Activated CD8-positive, alpha-beta T cell treated with anti-CD3 and anti-CD28 coated beads for 36 hours (primary cell): ENCODE measurements at regions not wholly inside any gene's neighbourhood (a gene's known extent, or its start where the extent isn't known, plus 50 kb on each side); places are given as distances from the start of the nearest gene placed in this dataset.

Experiments
- ATAC-seq: fragments of 200-7000 bp; cut with Tn5 transposase; one replicate; pipeline ENCODE4 v1.10.0; 2021; ENCODE audit warnings: mild to moderate bottlenecking, moderate library complexity
- CTCF ChIA-PET: fragments of 350-600 bp; sonication (Branson Sonifier 250); formaldehyde crosslinking; loops from one replicate; lab custom pipeline; 2021; ENCODE audit warnings: antibody characterized with exemption; lab: Charles Lee
- POLR2A ChIA-PET: fragments of 350-600 bp; sonication (Branson Sonifier 250); formaldehyde crosslinking; loops from one replicate; lab custom pipeline; 2021; ENCODE audit warnings: antibody characterized with exemption; lab: Charles Lee
- DNase-seq: peaks from one replicate; pipeline ENCODE4 v3.0.0-alpha.2; 2020
- H3K27ac Mint-ChIP-seq: one replicate; pipeline ENCODE4 v1.8.0; 2021; ENCODE audit warnings: mild to moderate bottlenecking, mixed read lengths
- H3K27me3 Mint-ChIP-seq: one replicate; pipeline ENCODE4 v1.8.0; 2021; ENCODE audit warnings: mixed read lengths
- H3K36me3 Mint-ChIP-seq: one replicate; pipeline ENCODE4 v1.8.0; 2021; ENCODE audit warnings: low read depth, mixed read lengths
- H3K4me1 Mint-ChIP-seq: one replicate; pipeline ENCODE4 v1.8.0; 2021; ENCODE audit warnings: low read depth, mixed read lengths
- H3K4me3 Mint-ChIP-seq: one replicate; pipeline ENCODE4 v1.8.0; 2021; ENCODE audit warnings: mild to moderate bottlenecking, moderate library complexity, mixed read lengths
- H3K9me3 Mint-ChIP-seq: one replicate; pipeline ENCODE4 v1.8.0; 2021; ENCODE audit warnings: mixed read lengths
- intact Hi-C: fragments of 100-400 bp; cut with micrococcal nuclease; formaldehyde crosslinking; loops from one replicate; pipeline ENCODE4 v1.10.0; 2022
- TF ChIP-seq, protein P1 (sequence below): fragments of 200-600 bp; IDR thresholded peaks from one replicate; pipeline ENCODE4 v1.8.0; 2022; ENCODE audit warnings: antibody characterized with exemption, mild to moderate bottlenecking

DNA sequence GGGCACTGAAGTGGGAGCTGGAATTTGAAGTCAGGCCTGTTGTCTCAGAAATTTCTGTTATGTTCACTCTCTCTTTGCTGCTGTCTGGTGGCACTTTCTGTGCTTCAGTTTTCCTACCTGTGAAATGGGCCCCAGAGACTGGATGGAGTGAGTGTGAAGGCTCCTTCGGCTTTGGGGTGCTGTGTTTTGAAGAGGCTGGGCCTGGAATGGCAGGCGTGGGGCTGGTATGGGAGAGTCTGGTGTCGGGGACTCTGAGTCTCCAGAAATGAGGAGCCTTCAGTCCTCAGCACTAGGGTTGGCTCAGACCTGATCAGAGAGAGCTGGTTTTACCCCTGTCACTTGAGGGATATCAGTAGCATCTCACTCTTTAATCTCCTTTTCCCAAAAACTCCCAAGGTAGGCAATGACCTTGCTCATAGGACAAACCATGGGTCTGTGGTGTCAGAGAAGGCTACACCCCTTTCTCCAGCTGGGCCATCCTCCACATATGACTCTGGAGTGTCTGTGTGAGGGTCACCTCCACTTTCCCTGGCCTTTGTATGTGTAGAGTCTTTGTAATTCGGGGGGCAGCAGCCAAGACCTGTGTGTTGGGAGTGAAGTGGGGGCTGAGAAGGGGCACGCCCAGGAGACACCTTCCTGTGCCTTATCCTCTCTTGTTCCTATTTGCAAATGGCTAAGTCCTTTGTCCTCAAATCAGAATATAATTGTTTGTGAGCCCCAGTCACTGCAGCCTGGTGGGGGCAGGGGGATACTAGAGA, 279.9 kb downstream of the PTPRU start:
- Mint-ChIP-seq H3K4me1 (no peaks in the 10 kb centered on the region), H3K27ac (no peak overlapping the region), H3K4me3 (no peak overlapping the region), H3K9me3 (no peaks in the 10 kb centered on the region), H3K27me3 (peaks cover 8% of the 10 kb centered on the region), H3K36me3 (no peaks in the 10 kb centered on the region)
- POLR2A ChIA-PET = no interaction called here
- TF ChIP-seq, protein P1, sequence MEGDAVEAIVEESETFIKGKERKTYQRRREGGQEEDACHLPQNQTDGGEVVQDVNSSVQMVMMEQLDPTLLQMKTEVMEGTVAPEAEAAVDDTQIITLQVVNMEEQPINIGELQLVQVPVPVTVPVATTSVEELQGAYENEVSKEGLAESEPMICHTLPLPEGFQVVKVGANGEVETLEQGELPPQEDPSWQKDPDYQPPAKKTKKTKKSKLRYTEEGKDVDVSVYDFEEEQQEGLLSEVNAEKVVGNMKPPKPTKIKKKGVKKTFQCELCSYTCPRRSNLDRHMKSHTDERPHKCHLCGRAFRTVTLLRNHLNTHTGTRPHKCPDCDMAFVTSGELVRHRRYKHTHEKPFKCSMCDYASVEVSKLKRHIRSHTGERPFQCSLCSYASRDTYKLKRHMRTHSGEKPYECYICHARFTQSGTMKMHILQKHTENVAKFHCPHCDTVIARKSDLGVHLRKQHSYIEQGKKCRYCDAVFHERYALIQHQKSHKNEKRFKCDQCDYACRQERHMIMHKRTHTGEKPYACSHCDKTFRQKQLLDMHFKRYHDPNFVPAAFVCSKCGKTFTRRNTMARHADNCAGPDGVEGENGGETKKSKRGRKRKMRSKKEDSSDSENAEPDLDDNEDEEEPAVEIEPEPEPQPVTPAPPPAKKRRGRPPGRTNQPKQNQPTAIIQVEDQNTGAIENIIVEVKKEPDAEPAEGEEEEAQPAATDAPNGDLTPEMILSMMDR = no peak
- intact Hi-C loops = no loop called here
- CTCF ChIA-PET = no interaction called here
- no peak for DNase-seq
- no peak for ATAC-seq

DNA sequence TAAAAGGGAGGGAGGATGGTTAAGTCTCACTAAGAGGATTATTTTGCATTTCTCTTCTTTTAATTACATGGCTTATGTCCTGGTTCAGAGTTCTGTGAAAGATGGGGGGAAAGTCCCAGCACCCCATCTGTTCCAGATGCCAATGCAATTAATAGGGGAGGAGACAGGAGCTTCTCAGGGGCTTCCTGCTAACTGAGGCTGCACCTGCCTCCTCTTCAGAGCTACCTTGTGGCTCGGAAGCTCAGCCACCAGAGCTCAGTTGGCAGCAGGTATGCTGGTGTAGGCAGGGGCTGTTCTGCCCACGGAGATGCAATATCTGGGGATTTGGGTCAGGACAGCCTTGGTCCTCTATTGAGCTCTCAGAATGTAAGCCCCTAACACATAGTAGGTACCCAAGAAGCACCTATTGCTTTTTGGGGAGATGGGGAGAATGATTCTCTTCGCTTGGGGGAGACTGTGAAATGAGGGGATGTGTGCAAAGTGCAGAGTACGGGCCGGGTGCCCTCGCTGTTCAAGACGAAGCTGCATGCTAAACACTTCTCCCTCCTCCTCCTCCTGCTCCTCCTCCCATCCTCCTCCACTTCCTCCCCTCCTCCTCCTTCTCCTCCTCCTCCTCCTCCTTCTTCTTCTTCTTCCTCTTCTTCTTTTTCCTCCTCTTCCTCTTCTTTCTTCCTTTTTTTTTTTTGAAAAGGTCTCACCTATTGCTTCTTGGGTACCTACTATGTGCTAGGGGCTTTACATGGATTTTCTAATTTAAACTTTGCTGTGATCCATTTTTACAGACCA, 279.0 kb downstream of the PTPRU start:
- intact Hi-C loops = no loop called here
- H3K27ac Mint-ChIP-seq = no peak overlapping the region
- H3K4me1 Mint-ChIP-seq = no peaks in the 10 kb centered on the region
- no peaks in the 10 kb centered on the region for H3K36me3 Mint-ChIP-seq
- POLR2A ChIA-PET = no interaction called here
- H3K9me3 Mint-ChIP-seq = no peaks in the 10 kb centered on the region
- H3K4me3 Mint-ChIP-seq = no peak overlapping the region
- DNase-seq (no peak), ATAC-seq (no peak)
- TF ChIP-seq, protein P1 = no peak
- CTCF ChIA-PET = no interaction called here
- H3K27me3 Mint-ChIP-seq = peaks cover 6% of the 10 kb centered on the region

DNA sequence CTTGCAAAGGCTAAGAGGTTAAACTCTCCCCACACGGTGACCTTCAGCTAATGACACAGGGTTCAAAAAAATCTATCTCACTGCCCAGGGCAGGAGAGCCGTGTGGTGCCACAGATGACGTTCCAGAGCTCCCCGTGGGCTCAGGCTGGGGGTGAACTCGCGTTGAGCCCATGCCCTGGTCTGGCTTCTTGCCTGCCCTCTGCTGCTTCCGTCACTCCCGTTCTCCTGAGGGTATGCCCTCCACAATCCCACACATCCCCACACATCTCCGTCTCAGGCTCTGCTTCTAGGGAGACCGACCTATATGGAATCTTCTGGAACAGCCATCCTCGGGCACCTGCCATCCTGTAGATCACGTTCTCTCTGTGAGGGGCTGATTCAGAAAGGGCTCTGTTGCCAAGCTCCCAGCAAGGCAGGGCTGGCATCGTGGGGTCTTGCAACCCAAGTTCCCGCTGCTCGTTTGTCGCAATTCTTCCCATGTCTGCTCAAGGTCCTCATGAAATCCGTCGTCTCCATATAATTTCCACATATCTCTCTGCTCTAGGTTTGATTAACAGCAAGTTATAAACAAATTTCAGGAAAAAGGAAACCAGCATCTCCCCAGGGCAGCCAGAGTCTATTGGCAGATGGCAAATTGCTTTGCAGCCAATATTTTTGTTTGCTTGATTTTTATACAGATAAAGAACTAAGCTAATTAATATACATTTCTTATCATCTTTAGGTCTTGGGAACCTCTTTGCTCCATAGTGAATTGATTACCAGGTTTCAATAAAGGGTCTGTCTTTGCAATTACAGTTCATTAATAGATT, 278.2 kb downstream of the PTPRU start:
- no peaks in the 10 kb centered on the region for H3K4me1 Mint-ChIP-seq

DNA sequence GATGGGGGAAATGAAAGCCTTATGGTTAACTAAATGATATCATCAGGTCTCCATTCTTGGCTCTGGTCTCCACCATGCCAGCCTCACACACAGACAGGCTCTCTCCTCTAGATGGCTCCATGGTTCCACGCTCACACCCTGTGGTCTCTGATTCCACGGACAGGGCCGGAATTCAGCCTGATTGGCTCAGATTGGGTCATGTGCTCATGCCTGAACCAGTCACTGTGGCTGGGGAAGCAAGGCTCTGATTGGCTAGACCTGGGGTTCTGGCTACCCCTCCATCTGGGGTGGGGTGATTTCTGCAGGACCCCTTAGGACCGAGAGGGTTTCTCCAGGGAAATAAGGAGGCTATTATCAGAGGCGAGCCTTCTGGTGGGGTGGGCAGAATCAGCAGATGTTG, 277.0 kb downstream of the PTPRU start:
- H3K27me3 Mint-ChIP-seq = peaks cover 3% of the 10 kb centered on the region
- POLR2A ChIA-PET = no interaction called here
- ATAC-seq = peak; percentile 39

More for the DNA sequence above, 278.2 kb downstream of the PTPRU start:
- ChIA-PET POLR2A (no interaction called here), CTCF (no interaction called here)
- TF ChIP-seq, protein P1 = no peak
- Mint-ChIP-seq H3K27ac (no peak overlapping the region), H3K36me3 (no peaks in the 10 kb centered on the region), H3K9me3 (no peaks in the 10 kb centered on the region), H3K4me3 (no peak overlapping the region), H3K27me3 (peaks cover 3% of the 10 kb centered on the region)
- no peak for ATAC-seq
- no peak for DNase-seq
- intact Hi-C loops = no loop called here

More for the DNA sequence above, 277.0 kb downstream of the PTPRU start:
- Mint-ChIP-seq H3K27ac (no peak overlapping the region), H3K36me3 (no peaks in the 10 kb centered on the region), H3K9me3 (no peaks in the 10 kb centered on the region), H3K4me3 (no peak overlapping the region), H3K4me1 (no peaks in the 10 kb centered on the region)
- CTCF ChIA-PET = no interaction called here
- intact Hi-C loops = no loop called here
- peak; percentile 24 for DNase-seq
- TF ChIP-seq, protein P1 = no peak
